ENCODE measurements at regions not wholly inside any gene's neighbourhood (a gene's known extent, or its start where the extent isn't known, plus 50 kb on each side); places are given as distances from the start of the nearest gene placed in this dataset.
A peak's percentile ranks its signal among the peaks of the same experiment; 100 is the strongest.

GRCh38 chr9:86445671-86446070 lies 91.5 kb upstream of the TUT7 start:
- DNase-seq (ENCODE audit: low read depth in 2 of 2): no peak

- no peak for DNase-seq (ENCODE audit: low read depth in 2 of 2)
These were observed 89.8 kb upstream of the TUT7 start for GRCh38 chr9:86443992-86444391.

GRCh38 chr9:86434039-86434726 lies 80.0 kb upstream of the TUT7 start:
- DNase-seq (ENCODE audit: low read depth in 2 of 2): no peak

GRCh38 chr9:86424251-86424891 lies 70.2 kb upstream of the TUT7 start:
- DNase-seq (ENCODE audit: low read depth in 2 of 2): no peak

- no peak for DNase-seq (ENCODE audit: low read depth in 2 of 2)
These were observed 60.0 kb upstream of the TUT7 start for GRCh38 chr9:86413971-86414880.

- DNase-seq (ENCODE audit: low read depth in 2 of 2): no peak
These were observed 56.1 kb upstream of the TUT7 start for GRCh38 chr9:86410281-86410680.

GRCh38 chr9:86408121-86408520 lies 53.9 kb upstream of the TUT7 start:
- DNase-seq (ENCODE audit: low read depth in 2 of 2): no peak

GRCh38 chr9:86407022-86407421 lies 52.8 kb upstream of the TUT7 start:
- peak in 1 of 2 donors; percentile 16 for DNase-seq (ENCODE audit: low read depth in 2 of 2)

GRCh38 chr9:86406366-86406765 lies 52.2 kb upstream of the TUT7 start:
- no peak for DNase-seq (ENCODE audit: low read depth in 2 of 2)

GRCh38 chr9:86405926-86406325 lies 51.7 kb upstream of the TUT7 start:
- peak in 1 of 2 donors; percentile 4 for DNase-seq (ENCODE audit: low read depth in 2 of 2)

- DNase-seq (ENCODE audit: low read depth in 2 of 2): no peak
These were observed 50.9 kb upstream of the TUT7 start for GRCh38 chr9:86405086-86405491.

Measured in stimulated activated CD8-positive, alpha-beta memory T cell treated with anti-CD3 and anti-CD28 coated beads, Interleukin-15, amount 100 ng/mL, for 48 hours (primary cell).